ENCODE measurements at regions not wholly inside any gene's neighbourhood (a gene's known extent, or its start where the extent isn't known, plus 50 kb on each side); places are given as distances from the start of the nearest gene placed in this dataset.

- Mint-ChIP-seq H3K4me3 (no peak overlapping the region), H3K27me3 (peaks cover 6% of the 10 kb centered on the region), H3K27ac (no peak overlapping the region), H3K9me3 (no peaks in the 10 kb centered on the region), H3K4me1 (no peaks in the 10 kb centered on the region), H3K36me3 (ENCODE audit: low read depth) (no peaks in the 10 kb centered on the region)
- DNase-seq (no peak), ATAC-seq (ENCODE audit: low read depth) (no peak)
- CTCF ChIA-PET = no interaction called here
- intact Hi-C loops (cut with micrococcal nuclease) = no loop called here
- POLR2A ChIA-PET = no interaction called here
- no peak for TF ChIP-seq CTCF (IDR thresholded peaks at IDR 0.05)
Measured at GRCh38 chr6:138030872-138031271, 76.3 kb downstream of the PERP start.

- Mint-ChIP-seq H3K27me3 (peaks cover 6% of the 10 kb centered on the region), H3K4me3 (no peak overlapping the region), H3K36me3 (ENCODE audit: low read depth) (no peaks in the 10 kb centered on the region), H3K4me1 (no peaks in the 10 kb centered on the region), H3K27ac (no peak overlapping the region), H3K9me3 (no peaks in the 10 kb centered on the region)
- TF ChIP-seq CTCF (IDR thresholded peaks at IDR 0.05) = no peak
- no peak for ATAC-seq (ENCODE audit: low read depth)
- DNase-seq = no peak
- ChIA-PET CTCF (no interaction called here), POLR2A (no interaction called here)
- intact Hi-C loops (cut with micrococcal nuclease) = no loop called here
Measured at GRCh38 chr6:138031417-138031816, 75.8 kb downstream of the PERP start.

GRCh38 chr6:138031850-138032249 lies 75.4 kb downstream of the PERP start:
- intact Hi-C loops (cut with micrococcal nuclease) = no loop called here
- H3K36me3 Mint-ChIP-seq (ENCODE audit: low read depth) = no peaks in the 10 kb centered on the region
- no peak for ATAC-seq (ENCODE audit: low read depth)
- no peaks in the 10 kb centered on the region for H3K9me3 Mint-ChIP-seq
- TF ChIP-seq CTCF (IDR thresholded peaks at IDR 0.05) = no peak
- ChIA-PET POLR2A (no interaction called here), CTCF (no interaction called here)
- H3K27me3 Mint-ChIP-seq = peaks cover 6% of the 10 kb centered on the region
- no peaks in the 10 kb centered on the region for H3K4me1 Mint-ChIP-seq
- no peak overlapping the region for H3K4me3 Mint-ChIP-seq
- no peak overlapping the region for H3K27ac Mint-ChIP-seq
- DNase-seq = no peak

- H3K4me1 Mint-ChIP-seq = no peaks in the 10 kb centered on the region
- H3K9me3 Mint-ChIP-seq = no peaks in the 10 kb centered on the region
- H3K36me3 Mint-ChIP-seq (ENCODE audit: low read depth) = no peaks in the 10 kb centered on the region
- ChIA-PET CTCF (no interaction called here), POLR2A (no interaction called here)
- ATAC-seq (ENCODE audit: low read depth) = no peak
- H3K27me3 Mint-ChIP-seq = peaks cover 2% of the 10 kb centered on the region
- H3K4me3 Mint-ChIP-seq = no peak overlapping the region
- no peak overlapping the region for H3K27ac Mint-ChIP-seq
- no peak for TF ChIP-seq CTCF (IDR thresholded peaks at IDR 0.05)
- no peak for DNase-seq
- intact Hi-C loops (cut with micrococcal nuclease) = no loop called here
Measured at GRCh38 chr6:138032571-138032970, 74.6 kb downstream of the PERP start.

GRCh38 chr6:138034229-138034628 lies 73.0 kb downstream of the PERP start:
- H3K27me3 Mint-ChIP-seq = peaks cover 2% of the 10 kb centered on the region
- intact Hi-C loops (cut with micrococcal nuclease) = no loop called here
- no peaks in the 10 kb centered on the region for H3K4me1 Mint-ChIP-seq
- TF ChIP-seq CTCF (IDR thresholded peaks at IDR 0.05) = no peak
- no peak overlapping the region for H3K27ac Mint-ChIP-seq
- ChIA-PET POLR2A (no interaction called here), CTCF (no interaction called here)
- H3K36me3 Mint-ChIP-seq (ENCODE audit: low read depth) = no peaks in the 10 kb centered on the region
- H3K9me3 Mint-ChIP-seq = no peaks in the 10 kb centered on the region
- DNase-seq (no peak), ATAC-seq (ENCODE audit: low read depth) (no peak)
- H3K4me3 Mint-ChIP-seq = no peak overlapping the region
